IMR-90 (cell line): ENCODE measurements at regions not wholly inside any gene's neighbourhood (a gene's known extent, or its start where the extent isn't known, plus 50 kb on each side); places are given as distances from the start of the nearest gene placed in this dataset.

Experiments
- ATAC-seq: fragments of 200-7000 bp; cut with Tn5 transposase; 2 replicates; pipeline ENCODE4 v1.9.1; 2020; ENCODE audit warnings: low read depth, mild to moderate bottlenecking, moderate library complexity
- BruUV-seq: library from RNA; stranded (reverse); fragments of 400-500 nt; replicated peaks from 2 replicates; lab custom pipeline; 2021; lab: Mats Ljungman, UMichigan
- CTCF ChIA-PET: fragments of 300-600 bp; formaldehyde crosslinking; extraction: SDS; loops from one replicate; lab custom pipeline; 2021; ENCODE audit warnings: antibody characterized with exemption; lab: Yijun Ruan, JAX
- POLR2A ChIA-PET: fragments of 300-600 bp; sonication (Branson Sonifier 250); formaldehyde crosslinking; loops from one replicate; lab custom pipeline; 2022; ENCODE audit warnings: antibody characterized with exemption; ENCODE audit not compliant: unreplicated experiment; lab: Charles Lee
- DNase-seq: peaks from one replicate; pipeline ENCODE4 v3.0.0; 2013
- H2AFZ ChIP-seq: replicated peaks from 2 replicates; pipeline ENCODE3; 2013; ENCODE audit warnings: low read length, mild to moderate bottlenecking; ENCODE audit not compliant: poor library complexity
- H2AK5ac ChIP-seq: 2 replicates; pipeline ENCODE4 v1.6.1; 2013; ENCODE audit warnings: low read depth, low read length, inconsistent platforms
- H2AK9ac ChIP-seq: replicated peaks from 2 replicates; pipeline ENCODE3; 2013; ENCODE audit warnings: mild to moderate bottlenecking, low read depth, low read length, moderate library complexity; ENCODE audit not compliant: poor library complexity
- H2BK120ac ChIP-seq: 2 replicates; pipeline ENCODE4 v1.6.1; 2013; ENCODE audit warnings: low read depth, low read length, inconsistent platforms
- H2BK15ac ChIP-seq: 3 replicates; pipeline ENCODE4 v1.6.1; 2013; ENCODE audit warnings: low read depth, low read length, inconsistent platforms
- H2BK20ac ChIP-seq: 2 replicates; pipeline ENCODE4 v1.6.1; 2013; ENCODE audit warnings: low read depth, mild to moderate bottlenecking, inconsistent platforms, low read length, moderate library complexity
- H2BK5ac ChIP-seq: 2 replicates; pipeline ENCODE4 v1.6.1; 2013; ENCODE audit warnings: mild to moderate bottlenecking, low read depth, low read length, inconsistent platforms; ENCODE audit not compliant: poor library complexity, severe bottlenecking
- H3K14ac ChIP-seq: replicated peaks from 2 replicates; pipeline ENCODE4 v1.6.1; 2013; ENCODE audit warnings: low read depth, low read length, inconsistent platforms
- H3K18ac ChIP-seq: 2 replicates; pipeline ENCODE4 v1.6.1; 2013; ENCODE audit warnings: low read depth, low read length, control low read depth
- H3K23ac ChIP-seq: 2 replicates; pipeline ENCODE4 v1.6.1; 2013; ENCODE audit warnings: low read depth, low read length, inconsistent platforms
- H3K27ac ChIP-seq: 2 replicates; pipeline ENCODE4 v1.5.1; 2013; ENCODE audit warnings: mild to moderate bottlenecking, control low read depth, low read length; ENCODE audit not compliant: insufficient read depth
- H3K27me3 ChIP-seq: 2 replicates; pipeline ENCODE4 v1.6.1; 2013; ENCODE audit warnings: low read length; ENCODE audit not compliant: control insufficient read depth, insufficient read depth
- H3K36me3 ChIP-seq: 2 replicates; pipeline ENCODE4 v1.6.1; 2013; ENCODE audit warnings: low read length, mixed read lengths; ENCODE audit not compliant: control insufficient read depth, insufficient read depth
- H3K4ac ChIP-seq: 2 replicates; pipeline ENCODE4 v1.6.1; 2013; ENCODE audit warnings: low read depth, low read length, inconsistent platforms
- H3K4me1 ChIP-seq: 2 replicates; pipeline ENCODE4 v1.6.1; 2013; ENCODE audit warnings: low read length, mixed read lengths; ENCODE audit not compliant: control insufficient read depth, insufficient read depth
- H3K4me2 ChIP-seq: 2 replicates; pipeline ENCODE4 v1.6.1; 2013; ENCODE audit warnings: low read depth, mild to moderate bottlenecking, control low read depth, low read length, moderate library complexity
- H3K4me3 ChIP-seq: 2 replicates; pipeline ENCODE4 v1.5.1; 2013; ENCODE audit warnings: low read depth, mild to moderate bottlenecking, control low read depth, low read length, moderate library complexity; ENCODE audit not compliant: insufficient read depth
- H3K56ac ChIP-seq: 2 replicates; pipeline ENCODE4 v1.6.1; 2013; ENCODE audit warnings: low read length, inconsistent platforms; ENCODE audit not compliant: insufficient read depth; ENCODE audit errors: extremely low read depth
- H3K79me1 ChIP-seq, 2 experiments: 2 replicates each; pipeline ENCODE4 v1.6.1; 2013; ENCODE audit warnings: low read length in 2 of 2, inconsistent platforms in 1 of 2, low read depth in 1 of 2
- H3K9ac ChIP-seq: 2 replicates; pipeline ENCODE4 v1.6.1; 2013; ENCODE audit warnings: low read depth, low read length, control low read depth
- H3K9me1 ChIP-seq: 2 replicates; pipeline ENCODE4 v1.6.1; 2013; ENCODE audit warnings: low read length, inconsistent platforms; ENCODE audit not compliant: insufficient read depth
- H3K9me3 ChIP-seq: 2 replicates; pipeline ENCODE4 v1.6.1; 2013; ENCODE audit warnings: low read length; ENCODE audit not compliant: control insufficient read depth, insufficient read depth
- H4K20me1 ChIP-seq: 2 replicates; pipeline ENCODE4 v1.6.1; 2013; ENCODE audit warnings: low read length, inconsistent platforms; ENCODE audit not compliant: insufficient read depth
- H4K5ac ChIP-seq: 2 replicates; pipeline ENCODE4 v1.6.1; 2013; ENCODE audit warnings: mild to moderate bottlenecking, low read depth, low read length, control low read depth
- H4K8ac ChIP-seq, 2 experiments: 2 replicates each; pipeline ENCODE4 v1.6.1; 2013; ENCODE audit warnings: low read depth in 2 of 2, low read length in 2 of 2, control low read depth in 1 of 2, inconsistent platforms in 1 of 2
- H4K91ac ChIP-seq: 2 replicates; pipeline ENCODE4 v1.6.1; 2013; ENCODE audit warnings: low read depth, low read length, inconsistent platforms; ENCODE audit not compliant: insufficient read depth
- BHLHE40 ChIP-seq: fragments of 150-350 bp; IDR thresholded peaks from 2 replicates; pipeline ENCODE4 v1.6.1; 2016; ENCODE audit warnings: mild to moderate bottlenecking, low read depth, low read length
- CEBPB ChIP-seq: IDR thresholded peaks from 2 replicates; pipeline ENCODE4 v1.6.1; 2012; ENCODE audit warnings: low read depth, low read length, improper control_type of control experiment
- FOS ChIP-seq: fragments of 150-350 bp; IDR thresholded peaks from 2 replicates; pipeline ENCODE4 v1.6.1; 2016; ENCODE audit warnings: low read depth, low read length
- MAFK ChIP-seq: IDR thresholded peaks from 2 replicates; pipeline ENCODE4 v1.6.1; 2012; ENCODE audit warnings: low read depth, low read length, improper control_type of control experiment
- MAZ ChIP-seq: IDR thresholded peaks from 2 replicates; pipeline ENCODE4 v1.6.1; 2012; ENCODE audit warnings: low read depth, mild to moderate bottlenecking, low read length, improper control_type of control experiment, moderate library complexity, borderline replicate concordance
- MXI1 ChIP-seq: IDR thresholded peaks from 2 replicates; pipeline ENCODE4 v1.6.1; 2012; ENCODE audit warnings: low read depth, mild to moderate bottlenecking, low read length, moderate library complexity, borderline replicate concordance
- NFE2L2 ChIP-seq: fragments of 150-350 bp; IDR thresholded peaks from 2 replicates; pipeline ENCODE4 v1.6.1; 2016; ENCODE audit warnings: low read depth, mild to moderate bottlenecking, low read length
- POLR2A ChIP-seq: IDR thresholded peaks from 2 replicates; pipeline ENCODE4 v1.6.1; 2012; ENCODE audit warnings: mild to moderate bottlenecking, low read depth, low read length
- RAD21 ChIP-seq: IDR thresholded peaks from 2 replicates; pipeline ENCODE4 v1.6.1; 2012; ENCODE audit warnings: low read length, improper control_type of control experiment
- RCOR1 ChIP-seq: IDR thresholded peaks from 2 replicates; pipeline ENCODE4 v1.6.1; 2012; ENCODE audit warnings: mild to moderate bottlenecking, low read length, improper control_type of control experiment; ENCODE audit not compliant: insufficient replicate concordance
- RFX5 ChIP-seq: IDR thresholded peaks from 2 replicates; pipeline ENCODE4 v1.8.0; 2012; ENCODE audit warnings: low read depth, mild to moderate bottlenecking, low read length, moderate library complexity
- SMC3 ChIP-seq: fragments of 150-350 bp; IDR thresholded peaks from 2 replicates; pipeline ENCODE4 v1.6.1; 2016; ENCODE audit warnings: low read depth, mild to moderate bottlenecking, antibody characterized with exemption, low read length, moderate library complexity
- WGBS, 2 experiments: methylation state at CpG; one replicate each; pipeline versions ENCODE4 v1.1.5 to v1.1.7; 2013; ENCODE audit warnings: missing lambda C conversion rate in 2 of 2; ENCODE audit not compliant: insufficient read length in 1 of 2; ENCODE audit errors: extremely low coverage in 2 of 2; 5-methylcytosine and 5-hydroxymethylcytosine counted together
- dilution Hi-C: fragments of 300-500 bp; cut with HindIII; formaldehyde crosslinking; loops from one replicate; pipeline ENCODE4 v1.14.3; 2018; ENCODE audit warnings: low sequenced_read_pairs; ENCODE audit not compliant: unreplicated experiment
- in situ Hi-C: fragments of 300-500 bp; cut with MboI; formaldehyde crosslinking; loops from 3 replicates; pipeline ENCODE4 v1.14.3; 2019; ENCODE audit warnings: low sequenced_read_pairs, inconsistent platforms, mixed read lengths
- intact Hi-C: fragments of 100-400 bp; cut with micrococcal nuclease; formaldehyde crosslinking; loops from 2 replicates; pipeline ENCODE4 v1.10.0; 2022
- TF ChIP-seq, protein P1 (sequence below): fragments of 150-350 bp; IDR thresholded peaks from 2 replicates; pipeline ENCODE4 v1.6.1; 2017; ENCODE audit warnings: mild to moderate bottlenecking, antibody characterized with exemption, low read length, low read depth
- TF ChIP-seq, protein P2 (sequence below): fragments of 150-350 bp; IDR thresholded peaks from 2 replicates; pipeline ENCODE4 v1.6.1; 2016; ENCODE audit warnings: low read depth, mild to moderate bottlenecking, low read length, moderate library complexity, borderline replicate concordance

- CTCF ChIA-PET, result no interaction called here
- H3K9ac ChIP-seq, result no peak overlapping the region
- no peak overlapping the region for H2AFZ ChIP-seq
- no peaks in the 10 kb centered on the region for H3K36me3 ChIP-seq
- H3K27me3 ChIP-seq, result no peaks in the 10 kb centered on the region
- no peak overlapping the region for H2BK120ac ChIP-seq
- H3K79me1 ChIP-seq, result no peaks in the 10 kb centered on the region
- DNase-seq, result no peak
- H2BK20ac ChIP-seq, result no peak overlapping the region
- no peak overlapping the region for H4K5ac ChIP-seq
- no peaks in the 10 kb centered on the region for H4K20me1 ChIP-seq
- H3K23ac ChIP-seq, result no peak overlapping the region
- TF ChIP-seq CEBPB (no peak), POLR2A (no peak), RCOR1 (no peak), FOS (no peak), NFE2L2 (no peak), MXI1 (no peak), MAZ (no peak), BHLHE40 (no peak), RAD21 (no peak), MAFK (no peak), SMC3 (no peak), RFX5 (no peak)
- TF ChIP-seq, protein P1, sequence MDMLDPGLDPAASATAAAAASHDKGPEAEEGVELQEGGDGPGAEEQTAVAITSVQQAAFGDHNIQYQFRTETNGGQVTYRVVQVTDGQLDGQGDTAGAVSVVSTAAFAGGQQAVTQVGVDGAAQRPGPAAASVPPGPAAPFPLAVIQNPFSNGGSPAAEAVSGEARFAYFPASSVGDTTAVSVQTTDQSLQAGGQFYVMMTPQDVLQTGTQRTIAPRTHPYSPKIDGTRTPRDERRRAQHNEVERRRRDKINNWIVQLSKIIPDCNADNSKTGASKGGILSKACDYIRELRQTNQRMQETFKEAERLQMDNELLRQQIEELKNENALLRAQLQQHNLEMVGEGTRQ, result no peak
- TF ChIP-seq, protein P2, sequence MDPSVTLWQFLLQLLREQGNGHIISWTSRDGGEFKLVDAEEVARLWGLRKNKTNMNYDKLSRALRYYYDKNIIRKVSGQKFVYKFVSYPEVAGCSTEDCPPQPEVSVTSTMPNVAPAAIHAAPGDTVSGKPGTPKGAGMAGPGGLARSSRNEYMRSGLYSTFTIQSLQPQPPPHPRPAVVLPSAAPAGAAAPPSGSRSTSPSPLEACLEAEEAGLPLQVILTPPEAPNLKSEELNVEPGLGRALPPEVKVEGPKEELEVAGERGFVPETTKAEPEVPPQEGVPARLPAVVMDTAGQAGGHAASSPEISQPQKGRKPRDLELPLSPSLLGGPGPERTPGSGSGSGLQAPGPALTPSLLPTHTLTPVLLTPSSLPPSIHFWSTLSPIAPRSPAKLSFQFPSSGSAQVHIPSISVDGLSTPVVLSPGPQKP, result no peak
- no peak overlapping the region for H4K8ac ChIP-seq
- H2AK9ac ChIP-seq, result no peak overlapping the region
- ATAC-seq, result no peak
- H3K9me3 ChIP-seq, result peaks cover 36% of the 10 kb centered on the region
- in situ Hi-C loops (no loop called here), intact Hi-C loops (no loop called here), dilution Hi-C loops (no loop called here)
- H4K91ac ChIP-seq, result no peak overlapping the region
- H3K9me1 ChIP-seq, result no peaks in the 10 kb centered on the region
- H3K56ac ChIP-seq, result no peak overlapping the region
- no TSS peak for BruUV-seq
- no peak overlapping the region for H3K4me3 ChIP-seq
- H3K18ac ChIP-seq, result no peak overlapping the region
- no peak overlapping the region for H3K4ac ChIP-seq
- H2BK5ac ChIP-seq, result no peak overlapping the region
- H2BK15ac ChIP-seq, result no peak overlapping the region
- no peaks in the 10 kb centered on the region for H3K4me1 ChIP-seq
- no peak overlapping the region for H3K4me2 ChIP-seq
- H3K27ac ChIP-seq, result no peak overlapping the region
- POLR2A ChIA-PET, result no interaction called here
- WGBS, 2 experiments, result no CpG with 5 or more reads among the region's 4 CpGs
- H2AK5ac ChIP-seq, result no peak overlapping the region
- no peak overlapping the region for H3K14ac ChIP-seq
Measured at GRCh38 chr19:28638445-28638844, 574.5 kb downstream of the UQCRFS1 start.
